Effector memory CD8-positive, alpha-beta T cell (primary cell): ENCODE measurements at regions not wholly inside any gene's neighbourhood (a gene's known extent, or its start where the extent isn't known, plus 50 kb on each side); places are given as distances from the start of the nearest gene placed in this dataset.

ENCODE experiments used
- ATAC-seq: fragments of 150-1000 bp; cut with Tn5 transposase; replicated peaks from 2 replicates; pipeline ENCODE4 v1.10.0; 2021; ENCODE audit warnings: mild to moderate bottlenecking, moderate library complexity
- DNase-seq, 3 experiments: peaks; one replicate each; pipeline ENCODE4 v3.0.0; 2021
- H3K27ac Mint-ChIP-seq, 2 donors: one replicate each; pipeline ENCODE4 v1.8.0; 2022; ENCODE audit warnings: mild to moderate bottlenecking in 2 of 2, mixed read lengths in 2 of 2, moderate library complexity in 2 of 2
- H3K27me3 Mint-ChIP-seq, 2 donors: one replicate each; pipeline ENCODE4 v1.8.0; 2022; ENCODE audit warnings: mixed read lengths in 2 of 2
- H3K36me3 Mint-ChIP-seq: one replicate; pipeline ENCODE4 v1.8.0; 2022; ENCODE audit warnings: mild to moderate bottlenecking, moderate library complexity, mixed read lengths; ENCODE audit not compliant: insufficient read depth
- H3K4me1 Mint-ChIP-seq, 2 donors: one replicate each; pipeline ENCODE4 v1.8.0; 2022; ENCODE audit warnings: low read depth in 2 of 2, mixed read lengths in 2 of 2
- H3K4me3 Mint-ChIP-seq, 2 donors: one replicate each; pipeline ENCODE4 v1.8.0; 2022; ENCODE audit warnings: mild to moderate bottlenecking in 2 of 2, mixed read lengths in 2 of 2, moderate library complexity in 2 of 2
- H3K9me3 Mint-ChIP-seq, 2 donors: one replicate each; pipeline ENCODE4 v1.8.0; 2022; ENCODE audit warnings: mixed read lengths in 2 of 2

GRCh38 chr21:14767192-14767852 lies 221.2 kb upstream of the SAMSN1 start:
- no peak for ATAC-seq
- DNase-seq, result no peak
- Mint-ChIP-seq H3K4me1 (no peaks in the 10 kb centered on the region), H3K4me3 (no peak overlapping the region), H3K36me3 (no peaks in the 10 kb centered on the region), H3K27ac (no peak overlapping the region), H3K27me3 (peaks cover 0 to 9% of the 10 kb centered on the region in 2 donors), H3K9me3 (no peaks in the 10 kb centered on the region)

GRCh38 chr21:14766241-14766640 lies 220.1 kb upstream of the SAMSN1 start:
- Mint-ChIP-seq H3K9me3 (no peaks in the 10 kb centered on the region), H3K4me3 (no peak overlapping the region), H3K36me3 (no peaks in the 10 kb centered on the region), H3K27ac (no peak overlapping the region), H3K27me3 (peaks cover 0 to 9% of the 10 kb centered on the region in 2 donors), H3K4me1 (no peaks in the 10 kb centered on the region)
- DNase-seq, result no peak
- no peak for ATAC-seq

GRCh38 chr21:14763695-14764064 lies 217.6 kb upstream of the SAMSN1 start:
- no peak for ATAC-seq
- H3K27ac Mint-ChIP-seq, result no peak overlapping the region
- H3K4me1 Mint-ChIP-seq, result no peaks in the 10 kb centered on the region
- no peaks in the 10 kb centered on the region for H3K36me3 Mint-ChIP-seq
- H3K27me3 Mint-ChIP-seq, result peaks cover 0 to 4% of the 10 kb centered on the region in 2 donors
- H3K9me3 Mint-ChIP-seq, result no peaks in the 10 kb centered on the region
- no peak overlapping the region for H3K4me3 Mint-ChIP-seq
- no peak for DNase-seq

- H3K27me3 Mint-ChIP-seq, result no peaks in the 10 kb centered on the region
- H3K27ac Mint-ChIP-seq, result no peak overlapping the region
- ATAC-seq (peak; percentile 75), DNase-seq (no peak)
- no peaks in the 10 kb centered on the region for H3K9me3 Mint-ChIP-seq
- no peak overlapping the region for H3K4me3 Mint-ChIP-seq
- no peaks in the 10 kb centered on the region for H3K36me3 Mint-ChIP-seq
- no peaks in the 10 kb centered on the region for H3K4me1 Mint-ChIP-seq
These were observed 216.9 kb upstream of the SAMSN1 start for GRCh38 chr21:14762734-14763694.

- Mint-ChIP-seq H3K4me1 (no peaks in the 10 kb centered on the region), H3K4me3 (no peak overlapping the region), H3K9me3 (no peaks in the 10 kb centered on the region), H3K27ac (no peak overlapping the region), H3K27me3 (no peaks in the 10 kb centered on the region), H3K36me3 (no peaks in the 10 kb centered on the region)
- no peak for DNase-seq
- no peak for ATAC-seq
These were observed 216.2 kb upstream of the SAMSN1 start for GRCh38 chr21:14762327-14762726.

- Mint-ChIP-seq H3K4me3 (no peak overlapping the region), H3K4me1 (no peaks in the 10 kb centered on the region), H3K27me3 (no peaks in the 10 kb centered on the region), H3K36me3 (no peaks in the 10 kb centered on the region), H3K27ac (no peak overlapping the region), H3K9me3 (no peaks in the 10 kb centered on the region)
- DNase-seq, result no peak
- no peak for ATAC-seq
These were observed 213.2 kb upstream of the SAMSN1 start for GRCh38 chr21:14759285-14759684.

GRCh38 chr21:14758849-14759248 lies 212.7 kb upstream of the SAMSN1 start:
- DNase-seq (no peak), ATAC-seq (no peak)
- no peaks in the 10 kb centered on the region for H3K27me3 Mint-ChIP-seq
- H3K36me3 Mint-ChIP-seq, result no peaks in the 10 kb centered on the region
- H3K4me3 Mint-ChIP-seq, result no peak overlapping the region
- H3K27ac Mint-ChIP-seq, result no peak overlapping the region
- no peaks in the 10 kb centered on the region for H3K4me1 Mint-ChIP-seq
- H3K9me3 Mint-ChIP-seq, result no peaks in the 10 kb centered on the region

GRCh38 chr21:14757533-14758327 lies 211.6 kb upstream of the SAMSN1 start:
- no peak overlapping the region for H3K4me3 Mint-ChIP-seq
- DNase-seq (no peak), ATAC-seq (no peak)
- no peaks in the 10 kb centered on the region for H3K9me3 Mint-ChIP-seq
- no peaks in the 10 kb centered on the region for H3K36me3 Mint-ChIP-seq
- no peaks in the 10 kb centered on the region for H3K27me3 Mint-ChIP-seq
- no peak overlapping the region for H3K27ac Mint-ChIP-seq
- H3K4me1 Mint-ChIP-seq, result no peaks in the 10 kb centered on the region

- H3K27ac Mint-ChIP-seq, result no peak overlapping the region
- H3K9me3 Mint-ChIP-seq, result no peaks in the 10 kb centered on the region
- no peaks in the 10 kb centered on the region for H3K36me3 Mint-ChIP-seq
- no peak for ATAC-seq
- H3K4me3 Mint-ChIP-seq, result no peak overlapping the region
- DNase-seq, result no peak
- peaks cover under 1 to 6% of the 10 kb centered on the region in 2 donors for H3K27me3 Mint-ChIP-seq
- no peaks in the 10 kb centered on the region for H3K4me1 Mint-ChIP-seq
These were observed 209.0 kb upstream of the SAMSN1 start for GRCh38 chr21:14755086-14755485.

GRCh38 chr21:14754682-14755081 lies 208.6 kb upstream of the SAMSN1 start:
- Mint-ChIP-seq H3K4me1 (no peaks in the 10 kb centered on the region), H3K4me3 (no peak overlapping the region), H3K27ac (no peak overlapping the region), H3K36me3 (no peaks in the 10 kb centered on the region), H3K27me3 (peaks cover 4 to 10% of the 10 kb centered on the region in 2 donors), H3K9me3 (no peaks in the 10 kb centered on the region)
- ATAC-seq (no peak), DNase-seq (no peak)

GRCh38 chr21:14754259-14754604 lies 208.1 kb upstream of the SAMSN1 start:
- Mint-ChIP-seq H3K36me3 (no peaks in the 10 kb centered on the region), H3K27me3 (peaks cover 9 to 14% of the 10 kb centered on the region in 2 donors), H3K27ac (no peak overlapping the region), H3K9me3 (no peaks in the 10 kb centered on the region), H3K4me3 (no peak overlapping the region), H3K4me1 (no peaks in the 10 kb centered on the region)
- DNase-seq, result no peak
- ATAC-seq, result no peak

- Mint-ChIP-seq H3K27me3 (peaks cover 15 to 20% of the 10 kb centered on the region in 2 donors), H3K27ac (no peak overlapping the region), H3K4me3 (no peak overlapping the region), H3K36me3 (no peaks in the 10 kb centered on the region), H3K4me1 (no peaks in the 10 kb centered on the region), H3K9me3 (no peaks in the 10 kb centered on the region)
- ATAC-seq (no peak), DNase-seq (no peak)
These were observed 207.5 kb upstream of the SAMSN1 start for GRCh38 chr21:14753466-14754258.

- Mint-ChIP-seq H3K4me3 (no peak overlapping the region), H3K9me3 (no peaks in the 10 kb centered on the region), H3K27ac (no peak overlapping the region), H3K36me3 (no peaks in the 10 kb centered on the region), H3K4me1 (no peaks in the 10 kb centered on the region), H3K27me3 (peaks cover 19 to 24% of the 10 kb centered on the region in 2 donors)
- DNase-seq (no peak), ATAC-seq (no peak)
These were observed 207.0 kb upstream of the SAMSN1 start for GRCh38 chr21:14753069-14753465.
